IMR-90 (cell line): ENCODE measurements at regions not wholly inside any gene's neighbourhood (a gene's known extent, or its start where the extent isn't known, plus 50 kb on each side); places are given as distances from the start of the nearest gene placed in this dataset.

Source experiments
- ATAC-seq: fragments of 200-7000 bp; cut with Tn5 transposase; 2 replicates; pipeline ENCODE4 v1.9.1; 2020; ENCODE audit warnings: low read depth, mild to moderate bottlenecking, moderate library complexity
- BruUV-seq: library from RNA; stranded (reverse); fragments of 400-500 nt; replicated peaks from 2 replicates; lab custom pipeline; 2021; lab: Mats Ljungman, UMichigan
- CTCF ChIA-PET: fragments of 300-600 bp; formaldehyde crosslinking; extraction: SDS; loops from one replicate; lab custom pipeline; 2021; ENCODE audit warnings: antibody characterized with exemption; lab: Yijun Ruan, JAX
- POLR2A ChIA-PET: fragments of 300-600 bp; sonication (Branson Sonifier 250); formaldehyde crosslinking; loops from one replicate; lab custom pipeline; 2022; ENCODE audit warnings: antibody characterized with exemption; ENCODE audit not compliant: unreplicated experiment; lab: Charles Lee
- DNase-seq: peaks from one replicate; pipeline ENCODE4 v3.0.0; 2013
- H2AFZ ChIP-seq: replicated peaks from 2 replicates; pipeline ENCODE3; 2013; ENCODE audit warnings: low read length, mild to moderate bottlenecking; ENCODE audit not compliant: poor library complexity
- H2AK5ac ChIP-seq: 2 replicates; pipeline ENCODE4 v1.6.1; 2013; ENCODE audit warnings: low read depth, low read length, inconsistent platforms
- H2AK9ac ChIP-seq: replicated peaks from 2 replicates; pipeline ENCODE3; 2013; ENCODE audit warnings: mild to moderate bottlenecking, low read depth, low read length, moderate library complexity; ENCODE audit not compliant: poor library complexity
- H2BK120ac ChIP-seq: 2 replicates; pipeline ENCODE4 v1.6.1; 2013; ENCODE audit warnings: low read depth, low read length, inconsistent platforms
- H2BK15ac ChIP-seq: 3 replicates; pipeline ENCODE4 v1.6.1; 2013; ENCODE audit warnings: low read depth, low read length, inconsistent platforms
- H2BK20ac ChIP-seq: 2 replicates; pipeline ENCODE4 v1.6.1; 2013; ENCODE audit warnings: low read depth, mild to moderate bottlenecking, inconsistent platforms, low read length, moderate library complexity
- H2BK5ac ChIP-seq: 2 replicates; pipeline ENCODE4 v1.6.1; 2013; ENCODE audit warnings: mild to moderate bottlenecking, low read depth, low read length, inconsistent platforms; ENCODE audit not compliant: poor library complexity, severe bottlenecking
- H3K14ac ChIP-seq: replicated peaks from 2 replicates; pipeline ENCODE4 v1.6.1; 2013; ENCODE audit warnings: low read depth, low read length, inconsistent platforms
- H3K18ac ChIP-seq: 2 replicates; pipeline ENCODE4 v1.6.1; 2013; ENCODE audit warnings: low read depth, low read length, control low read depth
- H3K23ac ChIP-seq: 2 replicates; pipeline ENCODE4 v1.6.1; 2013; ENCODE audit warnings: low read depth, low read length, inconsistent platforms
- H3K27ac ChIP-seq: 2 replicates; pipeline ENCODE4 v1.5.1; 2013; ENCODE audit warnings: mild to moderate bottlenecking, control low read depth, low read length; ENCODE audit not compliant: insufficient read depth
- H3K27me3 ChIP-seq: 2 replicates; pipeline ENCODE4 v1.6.1; 2013; ENCODE audit warnings: low read length; ENCODE audit not compliant: control insufficient read depth, insufficient read depth
- H3K36me3 ChIP-seq: 2 replicates; pipeline ENCODE4 v1.6.1; 2013; ENCODE audit warnings: low read length, mixed read lengths; ENCODE audit not compliant: control insufficient read depth, insufficient read depth
- H3K4ac ChIP-seq: 2 replicates; pipeline ENCODE4 v1.6.1; 2013; ENCODE audit warnings: low read depth, low read length, inconsistent platforms
- H3K4me1 ChIP-seq: 2 replicates; pipeline ENCODE4 v1.6.1; 2013; ENCODE audit warnings: low read length, mixed read lengths; ENCODE audit not compliant: control insufficient read depth, insufficient read depth
- H3K4me2 ChIP-seq: 2 replicates; pipeline ENCODE4 v1.6.1; 2013; ENCODE audit warnings: low read depth, mild to moderate bottlenecking, control low read depth, low read length, moderate library complexity
- H3K4me3 ChIP-seq: 2 replicates; pipeline ENCODE4 v1.5.1; 2013; ENCODE audit warnings: low read depth, mild to moderate bottlenecking, control low read depth, low read length, moderate library complexity; ENCODE audit not compliant: insufficient read depth
- H3K56ac ChIP-seq: 2 replicates; pipeline ENCODE4 v1.6.1; 2013; ENCODE audit warnings: low read length, inconsistent platforms; ENCODE audit not compliant: insufficient read depth; ENCODE audit errors: extremely low read depth
- H3K79me1 ChIP-seq, 2 experiments: 2 replicates each; pipeline ENCODE4 v1.6.1; 2013; ENCODE audit warnings: low read length in 2 of 2, inconsistent platforms in 1 of 2, low read depth in 1 of 2
- H3K9ac ChIP-seq: 2 replicates; pipeline ENCODE4 v1.6.1; 2013; ENCODE audit warnings: low read depth, low read length, control low read depth
- H3K9me1 ChIP-seq: 2 replicates; pipeline ENCODE4 v1.6.1; 2013; ENCODE audit warnings: low read length, inconsistent platforms; ENCODE audit not compliant: insufficient read depth
- H3K9me3 ChIP-seq: 2 replicates; pipeline ENCODE4 v1.6.1; 2013; ENCODE audit warnings: low read length; ENCODE audit not compliant: control insufficient read depth, insufficient read depth
- H4K20me1 ChIP-seq: 2 replicates; pipeline ENCODE4 v1.6.1; 2013; ENCODE audit warnings: low read length, inconsistent platforms; ENCODE audit not compliant: insufficient read depth
- H4K5ac ChIP-seq: 2 replicates; pipeline ENCODE4 v1.6.1; 2013; ENCODE audit warnings: mild to moderate bottlenecking, low read depth, low read length, control low read depth
- H4K8ac ChIP-seq, 2 experiments: 2 replicates each; pipeline ENCODE4 v1.6.1; 2013; ENCODE audit warnings: low read depth in 2 of 2, low read length in 2 of 2, control low read depth in 1 of 2, inconsistent platforms in 1 of 2
- H4K91ac ChIP-seq: 2 replicates; pipeline ENCODE4 v1.6.1; 2013; ENCODE audit warnings: low read depth, low read length, inconsistent platforms; ENCODE audit not compliant: insufficient read depth
- BHLHE40 ChIP-seq: fragments of 150-350 bp; IDR thresholded peaks from 2 replicates; pipeline ENCODE4 v1.6.1; 2016; ENCODE audit warnings: mild to moderate bottlenecking, low read depth, low read length
- MAZ ChIP-seq: IDR thresholded peaks from 2 replicates; pipeline ENCODE4 v1.6.1; 2012; ENCODE audit warnings: low read depth, mild to moderate bottlenecking, low read length, improper control_type of control experiment, moderate library complexity, borderline replicate concordance
- NFE2L2 ChIP-seq: fragments of 150-350 bp; IDR thresholded peaks from 2 replicates; pipeline ENCODE4 v1.6.1; 2016; ENCODE audit warnings: low read depth, mild to moderate bottlenecking, low read length
- RAD21 ChIP-seq: IDR thresholded peaks from 2 replicates; pipeline ENCODE4 v1.6.1; 2012; ENCODE audit warnings: low read length, improper control_type of control experiment
- SMC3 ChIP-seq: fragments of 150-350 bp; IDR thresholded peaks from 2 replicates; pipeline ENCODE4 v1.6.1; 2016; ENCODE audit warnings: low read depth, mild to moderate bottlenecking, antibody characterized with exemption, low read length, moderate library complexity
- WGBS, 2 experiments: methylation state at CpG; one replicate each; pipeline versions ENCODE4 v1.1.5 to v1.1.7; 2013; ENCODE audit warnings: missing lambda C conversion rate in 2 of 2; ENCODE audit not compliant: insufficient read length in 1 of 2; ENCODE audit errors: extremely low coverage in 2 of 2; 5-methylcytosine and 5-hydroxymethylcytosine counted together
- dilution Hi-C: fragments of 300-500 bp; cut with HindIII; formaldehyde crosslinking; loops from one replicate; pipeline ENCODE4 v1.14.3; 2018; ENCODE audit warnings: low sequenced_read_pairs; ENCODE audit not compliant: unreplicated experiment
- in situ Hi-C: fragments of 300-500 bp; cut with MboI; formaldehyde crosslinking; loops from 3 replicates; pipeline ENCODE4 v1.14.3; 2019; ENCODE audit warnings: low sequenced_read_pairs, inconsistent platforms, mixed read lengths
- intact Hi-C: fragments of 100-400 bp; cut with micrococcal nuclease; formaldehyde crosslinking; loops from 2 replicates; pipeline ENCODE4 v1.10.0; 2022
- TF ChIP-seq, protein P1 (sequence below): fragments of 150-350 bp; IDR thresholded peaks from 2 replicates; pipeline ENCODE4 v1.6.1; 2016; ENCODE audit warnings: low read depth, mild to moderate bottlenecking, low read length, moderate library complexity, borderline replicate concordance

DNA sequence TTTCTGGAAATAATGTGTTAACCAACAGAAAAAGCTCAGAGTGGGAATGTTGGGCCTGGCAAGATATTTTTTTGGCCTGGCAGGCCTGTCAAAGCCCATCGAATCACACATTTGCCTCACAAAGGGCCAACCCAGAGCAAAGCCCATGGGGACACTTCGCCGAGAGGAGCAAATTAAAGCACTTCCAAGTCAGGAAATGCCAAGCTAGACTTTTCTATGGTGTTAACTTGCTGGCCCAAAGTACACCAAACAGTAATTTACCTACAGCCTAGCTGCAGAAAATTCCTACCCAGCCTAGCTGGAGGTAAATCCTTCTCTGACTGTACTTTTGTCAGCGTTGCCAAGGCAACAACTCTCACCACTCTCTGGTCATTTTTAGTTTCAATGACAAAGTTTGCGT lies 288.6 kb upstream of the LDB2 start:
- Histone ChIP-seq H2BK20ac (no peak overlapping the region), H3K9me1 (peaks cover 4% of the 10 kb centered on the region; the same call in 1 of the 2 replicates), H3K4me2 (no peak overlapping the region), H2AK9ac (no peak overlapping the region), H3K14ac (no peak overlapping the region), H3K9me3 (no peaks in the 10 kb centered on the region), H4K20me1 (no peaks in the 10 kb centered on the region), H3K79me1 (no peaks in the 10 kb centered on the region), H2AFZ (no peak overlapping the region), H3K4me1 (peaks cover 14% of the 10 kb centered on the region), H4K8ac (peak overlapping the region in 1 of 2 experiments; percentile 2; a peak in 1 of 4 replicates), H2BK5ac (no peak overlapping the region), H3K18ac (peak overlapping the region; percentile 1; the same call in 1 of the 2 replicates), H2AK5ac (no peak overlapping the region), H3K4ac (no peak overlapping the region), H3K36me3 (no peaks in the 10 kb centered on the region), H3K27me3 (no peaks in the 10 kb centered on the region), H3K23ac (no peak overlapping the region), H4K91ac (no peak overlapping the region), H2BK15ac (no peak overlapping the region), H3K4me3 (no peak overlapping the region), H3K56ac (no peak overlapping the region), H2BK120ac (peak overlapping the region; percentile 4; the same call in 1 of the 2 replicates), H3K9ac (no peak overlapping the region), H4K5ac (no peak overlapping the region), H3K27ac (no peak overlapping the region)
- no TSS peak for BruUV-seq
- intact Hi-C loops (loop anchor here (5.0 kb wide), 1 partner anchor 115 kb away; no protein-coding TSS in a partner anchor), dilution Hi-C loops (no loop called here), in situ Hi-C loops (no loop called here)
- POLR2A ChIA-PET = no interaction called here
- WGBS, 2 experiments = 87% methylated on average over 3 of the region's 5 CpGs; no CpG with 5 or more reads in 1 of the 2 experiments
- CTCF ChIA-PET = interaction anchor here (0.7 to 1.1 kb wide), 2 partner anchors 13 to 28 kb away, joined by 3 read pairs; no protein-coding TSS in a partner anchor
- TF ChIP-seq BHLHE40 = no peak
- no peak for TF ChIP-seq SMC3
- no peak for TF ChIP-seq NFE2L2
- TF ChIP-seq, protein P1, sequence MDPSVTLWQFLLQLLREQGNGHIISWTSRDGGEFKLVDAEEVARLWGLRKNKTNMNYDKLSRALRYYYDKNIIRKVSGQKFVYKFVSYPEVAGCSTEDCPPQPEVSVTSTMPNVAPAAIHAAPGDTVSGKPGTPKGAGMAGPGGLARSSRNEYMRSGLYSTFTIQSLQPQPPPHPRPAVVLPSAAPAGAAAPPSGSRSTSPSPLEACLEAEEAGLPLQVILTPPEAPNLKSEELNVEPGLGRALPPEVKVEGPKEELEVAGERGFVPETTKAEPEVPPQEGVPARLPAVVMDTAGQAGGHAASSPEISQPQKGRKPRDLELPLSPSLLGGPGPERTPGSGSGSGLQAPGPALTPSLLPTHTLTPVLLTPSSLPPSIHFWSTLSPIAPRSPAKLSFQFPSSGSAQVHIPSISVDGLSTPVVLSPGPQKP = no peak
- no peak for TF ChIP-seq RAD21
- TF ChIP-seq MAZ = no peak
- no peak for ATAC-seq
- no peak for DNase-seq
